ENCODE measurements at regions not wholly inside any gene's neighbourhood (a gene's known extent, or its start where the extent isn't known, plus 50 kb on each side); places are given as distances from the start of the nearest gene placed in this dataset.

- TF ChIP-seq CTCF (IDR thresholded peaks at IDR 0.05) (no peak), POLR2A (IDR thresholded peaks at IDR 0.05) (no peak), POLR2AphosphoS5 (IDR thresholded peaks at IDR 0.05) (no peak)
Measured at GRCh38 chr11:101686514-101686913, 102.7 kb upstream of the TRPC6 start.

Measured in prostate gland (tissue), 2 donors.